ENCODE measurements at regions not wholly inside any gene's neighbourhood (a gene's known extent, or its start where the extent isn't known, plus 50 kb on each side); places are given as distances from the start of the nearest gene placed in this dataset.

GRCh38 chr2:83378921-83379320 lies 1080.2 kb downstream of the SUCLG1 start:
- CTCF ChIA-PET (ENCODE audit: low intra/inter-chr PET ratio): no interaction called here
- no peak overlapping the region for H3K9ac ChIP-seq (ENCODE audit: insufficient read depth in 1 of 2, low read depth in 2 of 2, low read length in 2 of 2)
- H3K4me1 ChIP-seq (replicated peaks in 1 of 2; ENCODE audit: control insufficient read depth in 2 of 2, insufficient read depth in 2 of 2, low read length in 2 of 2): no peaks in the 10 kb centered on the region
- intact Hi-C loops (cut with micrococcal nuclease) (no loop called here), in situ Hi-C loops (cut with MboI) (no loop called here)
- ATAC-seq: no peak
- no peaks in the 10 kb centered on the region for H3K9me3 ChIP-seq (replicated peaks; ENCODE audit: control insufficient read depth, insufficient read depth, low read depth, low read length)
- H3K4me3 ChIP-seq: no peak overlapping the region
- no peaks in the 10 kb centered on the region for H3K27me3 ChIP-seq (ENCODE audit: control insufficient read depth in 2 of 2, insufficient read depth in 2 of 2, low read length in 2 of 2)
- TF ChIP-seq ZNF696 (CRISPR knock-in tag; conservative IDR thresholded peaks at IDR 0.05) (no peak), COPS2 (conservative IDR thresholded peaks at IDR 0.05) (no peak), ZNF695 (CRISPR knock-in tag; IDR thresholded peaks at IDR 0.05) (no peak), ZC3H8 (IDR thresholded peaks at IDR 0.05) (no peak), TCFL5 (CRISPR knock-in tag; conservative IDR thresholded peaks at IDR 0.05) (no peak)
- H4K20me1 ChIP-seq (replicated peaks; ENCODE audit: control insufficient read depth, insufficient read depth, low read length): no peaks in the 10 kb centered on the region
- FAIRE-seq: no peak
- H3K4me2 ChIP-seq (ENCODE audit: insufficient read depth, low read length): no peak overlapping the region
- no peak overlapping the region for H2AFZ ChIP-seq (ENCODE audit: low read depth, low read length)
- no peak overlapping the region for H3K27ac ChIP-seq (ENCODE audit: extremely low read depth, low read depth, low read length)
- no peaks in the 10 kb centered on the region for H3K79me2 ChIP-seq (ENCODE audit: control insufficient read depth, insufficient read depth, low read length)
- no peak for DNase-seq (ENCODE audit: extremely low read depth in 1 of 4, low spot score in 3 of 4)
- POLR2A ChIA-PET: no interaction called here
- BruUV-seq (replicated peaks): no TSS peak
- H3K36me3 ChIP-seq (ENCODE audit: control insufficient read depth, insufficient read depth, low read length): no peaks in the 10 kb centered on the region
- H3K9me1 ChIP-seq (ENCODE audit: control insufficient read depth, insufficient read depth, low read length): no peaks in the 10 kb centered on the region

GRCh38 chr2:83376731-83377130 lies 1082.3 kb downstream of the SUCLG1 start:
- Histone ChIP-seq H3K4me3 (no peak overlapping the region), H3K79me2 (ENCODE audit: control insufficient read depth, insufficient read depth, low read length) (no peaks in the 10 kb centered on the region), H4K20me1 (replicated peaks; ENCODE audit: control insufficient read depth, insufficient read depth, low read length) (no peaks in the 10 kb centered on the region), H2AFZ (ENCODE audit: low read depth, low read length) (no peak overlapping the region), H3K9me3 (replicated peaks; ENCODE audit: control insufficient read depth, insufficient read depth, low read depth, low read length) (no peaks in the 10 kb centered on the region), H3K27ac (ENCODE audit: extremely low read depth, low read depth, low read length) (no peak overlapping the region), H3K4me2 (ENCODE audit: insufficient read depth, low read length) (no peak overlapping the region), H3K9me1 (ENCODE audit: control insufficient read depth, insufficient read depth, low read length) (no peaks in the 10 kb centered on the region), H3K9ac (ENCODE audit: insufficient read depth in 1 of 2, low read depth in 2 of 2, low read length in 2 of 2) (no peak overlapping the region), H3K36me3 (ENCODE audit: control insufficient read depth, insufficient read depth, low read length) (no peaks in the 10 kb centered on the region), H3K4me1 (replicated peaks in 1 of 2; ENCODE audit: control insufficient read depth in 2 of 2, insufficient read depth in 2 of 2, low read length in 2 of 2) (no peaks in the 10 kb centered on the region), H3K27me3 (ENCODE audit: control insufficient read depth in 2 of 2, insufficient read depth in 2 of 2, low read length in 2 of 2) (no peaks in the 10 kb centered on the region)
- intact Hi-C loops (cut with micrococcal nuclease) (no loop called here), in situ Hi-C loops (cut with MboI) (no loop called here)
- TF ChIP-seq ZNF133 (CRISPR knock-in tag; IDR thresholded peaks at IDR 0.05) (no peak), STAT5B (CRISPR knock-in tag; IDR thresholded peaks at IDR 0.05) (no peak), E2F5 (CRISPR knock-in tag; IDR thresholded peaks at IDR 0.05) (no peak), THRAP3 (IDR thresholded peaks at IDR 0.05; ENCODE audit: borderline replicate concordance) (no peak), XRCC5 (IDR thresholded peaks at IDR 0.05; ENCODE audit: low read depth, low read length) (no peak), IRF9 (tag; IDR thresholded peaks at IDR 0.05) (no peak), SRF (CRISPR knock-in tag; IDR thresholded peaks at IDR 0.05) (no peak), SNAPC5 (CRISPR knock-in tag; IDR thresholded peaks at IDR 0.05) (no peak), ZNF830 (CRISPR knock-in tag; IDR thresholded peaks at IDR 0.05) (no peak), ZSCAN32 (CRISPR knock-in tag; IDR thresholded peaks at IDR 0.05) (no peak), GTF2E2 (tag; IDR thresholded peaks at IDR 0.05) (no peak)
- CTCF ChIA-PET (ENCODE audit: low intra/inter-chr PET ratio): no interaction called here
- WGBS (ENCODE audit: insufficient coverage, low coverage, missing lambda C conversion rate): 0% methylated on average over 2 of the region's 2 CpGs
- no TSS peak for BruUV-seq (replicated peaks)
- ATAC-seq (no peak), FAIRE-seq (no peak), DNase-seq (ENCODE audit: extremely low read depth in 1 of 4, low spot score in 3 of 4) (no peak)
- POLR2A ChIA-PET: no interaction called here
